A673 (cell line): ENCODE measurements at regions not wholly inside any gene's neighbourhood (a gene's known extent, or its start where the extent isn't known, plus 50 kb on each side); places are given as distances from the start of the nearest gene placed in this dataset.

Experiments used
- CTCF ChIP-seq: fragments of 300-800, 200-600 bp; sonication (generic); conservative IDR thresholded peaks from 2 replicates; pipeline ENCODE4 v1.5.1; 2017; ENCODE audit warnings: low read depth, mild to moderate bottlenecking, antibody characterized with exemption, low read length, moderate library complexity, mixed read lengths
- EZH2 ChIP-seq: fragments of 200-600 bp; sonication (generic); IDR thresholded peaks from 2 replicates; pipeline ENCODE4 v1.6.1; 2017; ENCODE audit warnings: borderline replicate concordance, low read depth, mild to moderate bottlenecking, mixed read lengths, antibody characterized with exemption, low read length; ENCODE audit not compliant: poor library complexity, severe bottlenecking

- TF ChIP-seq CTCF: no peak
- TF ChIP-seq EZH2: no peak
These were observed 273.2 kb upstream of the TARS1 start for GRCh38 chr5:33167541-33167940.
